HG03432 (cell line): ENCODE measurements at regions not wholly inside any gene's neighbourhood (a gene's known extent, or its start where the extent isn't known, plus 50 kb on each side); places are given as distances from the start of the nearest gene placed in this dataset.
"Not testable (repeated sequence)": the region's sequence is repeated elsewhere in the genome, so short reads cannot be mapped to it uniquely, and the experiment has no call there.

ENCODE experiments used
- ATAC-seq: cut with Tn5 transposase; IDR thresholded peaks from one replicate; pipeline ENCODE4 v1.9.1; 2021; ENCODE audit warnings: mild to moderate bottlenecking, moderate library complexity; ENCODE audit not compliant: unreplicated experiment

DNA sequence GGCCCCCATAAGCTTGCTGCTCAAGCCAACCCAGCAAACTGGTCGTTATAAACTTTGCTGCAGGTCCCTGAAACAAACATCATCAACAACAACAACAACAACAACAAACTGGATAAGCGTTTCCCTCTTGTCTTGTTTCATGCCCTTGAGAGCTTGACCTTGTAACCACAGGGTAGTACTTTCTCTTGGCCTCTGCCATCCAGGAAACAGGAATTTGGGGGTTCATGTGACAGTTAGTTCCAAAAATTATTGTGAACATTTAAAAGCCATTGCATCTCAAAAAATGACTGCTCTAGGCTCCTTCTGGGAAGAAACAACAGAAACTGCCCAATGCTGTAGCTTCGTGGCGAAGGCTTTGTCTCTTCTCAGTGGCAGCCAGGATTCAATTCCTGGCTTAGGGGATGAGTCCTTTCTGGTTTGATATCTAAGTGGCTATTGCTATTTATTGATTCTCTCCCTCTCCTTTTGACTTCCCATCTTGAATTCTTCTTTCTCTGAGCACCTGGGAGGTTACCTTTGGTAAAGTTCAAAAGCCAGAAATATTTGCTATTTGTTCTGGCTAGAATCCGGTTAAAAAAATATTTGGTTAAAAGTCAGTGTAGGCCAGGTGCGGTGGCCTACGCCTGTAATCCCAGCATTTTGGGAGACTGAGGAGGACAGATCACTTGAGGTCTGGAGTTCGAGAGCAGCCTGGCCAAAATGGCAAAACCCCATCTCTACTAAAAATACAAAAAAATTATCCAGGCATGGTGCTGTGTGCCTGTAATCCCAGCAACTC lies 52.0 kb upstream of the CPM start:
- no peak for ATAC-seq

- ATAC-seq = not testable (repeated sequence)
Observed at GRCh38 chr12:68997526-68997925, 64.6 kb upstream of the CPM start.

- ATAC-seq = no peak
Observed at GRCh38 chr12:68998041-68998440, 65.1 kb upstream of the CPM start.

- no peak for ATAC-seq
Observed at GRCh38 chr12:69000074-69000473, 67.1 kb upstream of the CPM start.

- no peak for ATAC-seq
Observed at GRCh38 chr12:69000540-69001243, 67.7 kb upstream of the CPM start.

DNA sequence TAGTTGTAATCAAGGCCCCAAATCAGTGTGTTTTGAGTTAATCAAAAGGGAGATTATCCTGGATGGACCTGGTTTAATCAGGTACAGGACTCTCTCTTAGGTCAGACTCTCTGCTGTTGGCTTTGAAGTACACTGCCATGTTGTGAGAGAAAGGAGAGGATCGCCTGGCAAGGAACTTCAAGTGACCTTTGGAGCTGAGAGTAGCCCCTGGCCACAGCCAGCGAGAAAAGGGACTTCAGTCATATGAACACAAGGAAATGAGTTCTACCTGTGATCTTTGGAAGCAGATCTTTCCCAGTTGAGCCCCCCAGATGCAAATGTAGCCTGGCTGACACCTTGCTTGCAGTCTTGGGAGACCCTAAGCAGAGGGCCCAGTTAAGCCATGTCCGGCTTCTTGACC lies 68.3 kb upstream of the CPM start:
- ATAC-seq = no peak

GRCh38 chr12:69002969-69003368 lies 70.0 kb upstream of the CPM start:
- no peak for ATAC-seq

- no peak for ATAC-seq
Observed at GRCh38 chr12:69003991-69004390, 71.0 kb upstream of the CPM start.

- ATAC-seq = no peak
Observed at GRCh38 chr12:69007101-69007854, 74.3 kb upstream of the CPM start.

DNA sequence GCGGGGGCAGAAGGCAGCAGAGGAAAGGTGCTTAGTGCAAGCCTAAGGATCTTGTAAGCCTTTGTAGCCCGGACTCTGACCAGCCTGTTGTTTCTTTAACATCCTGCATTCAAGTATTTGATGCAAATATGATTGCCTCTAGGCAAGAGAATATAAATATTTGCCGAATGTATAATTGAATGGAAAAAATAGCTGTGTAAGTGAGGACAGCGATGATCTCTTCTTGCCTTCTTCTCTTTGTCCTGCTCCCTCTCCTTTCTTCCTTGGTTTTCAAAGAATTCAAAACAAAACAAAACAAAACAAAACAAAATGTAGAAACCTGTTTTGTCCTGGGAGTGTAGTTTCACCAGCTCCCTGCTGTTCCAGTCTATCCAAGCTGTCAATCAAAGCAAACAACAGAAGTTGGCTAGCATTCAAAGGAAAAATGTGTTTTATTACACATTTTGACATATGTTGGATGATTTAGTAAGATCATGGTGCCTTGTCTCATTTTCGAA lies 74.9 kb upstream of the CPM start:
- ATAC-seq = no peak

- no peak for ATAC-seq
Observed at GRCh38 chr12:69008520-69008919, 75.5 kb upstream of the CPM start.

DNA sequence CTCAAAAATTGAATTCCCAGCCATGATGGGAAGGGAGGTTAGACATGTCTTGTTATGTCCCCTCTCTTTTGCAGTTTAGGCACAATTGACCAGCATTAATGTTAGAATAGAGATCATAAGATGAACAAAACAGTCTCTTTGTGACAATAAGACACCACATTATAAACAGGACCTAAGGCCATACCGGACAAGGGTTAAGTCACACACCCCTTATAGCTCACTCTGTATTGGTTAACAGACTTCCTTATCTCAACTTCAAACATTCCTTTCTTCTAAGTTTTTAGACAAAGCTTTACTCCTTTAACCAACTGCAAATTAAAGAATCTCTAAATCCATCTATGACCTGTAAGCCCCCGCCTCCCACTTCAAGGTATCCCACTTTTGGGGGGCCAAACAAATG lies 81.1 kb upstream of the CPM start:
- ATAC-seq = no peak

- no peak for ATAC-seq
Observed at GRCh38 chr12:69015017-69015416, 82.0 kb upstream of the CPM start.

- no peak for ATAC-seq
Observed at GRCh38 chr12:69015831-69016230, 82.9 kb upstream of the CPM start.

GRCh38 chr12:69019082-69019481 lies 86.1 kb upstream of the CPM start:
- no peak for ATAC-seq

DNA sequence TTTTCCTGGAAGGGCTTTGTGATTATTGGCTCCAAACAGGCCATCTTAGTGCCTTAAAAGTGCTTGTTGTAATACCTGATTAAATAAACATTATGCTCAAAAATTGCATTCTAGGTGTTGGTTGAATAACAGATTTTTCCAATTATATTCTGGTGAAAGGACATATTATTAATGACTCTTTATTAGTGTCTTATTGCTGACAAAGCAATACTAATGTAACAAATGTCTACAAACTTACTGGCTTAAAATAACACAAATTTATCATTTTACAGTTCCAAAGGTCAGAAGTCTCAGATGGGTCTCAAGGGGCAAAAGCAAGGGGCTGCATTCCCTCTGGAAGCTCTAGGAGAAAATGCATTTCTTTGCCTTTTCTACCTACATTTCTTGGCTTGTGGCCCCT lies 86.9 kb upstream of the CPM start:
- ATAC-seq = no peak

DNA sequence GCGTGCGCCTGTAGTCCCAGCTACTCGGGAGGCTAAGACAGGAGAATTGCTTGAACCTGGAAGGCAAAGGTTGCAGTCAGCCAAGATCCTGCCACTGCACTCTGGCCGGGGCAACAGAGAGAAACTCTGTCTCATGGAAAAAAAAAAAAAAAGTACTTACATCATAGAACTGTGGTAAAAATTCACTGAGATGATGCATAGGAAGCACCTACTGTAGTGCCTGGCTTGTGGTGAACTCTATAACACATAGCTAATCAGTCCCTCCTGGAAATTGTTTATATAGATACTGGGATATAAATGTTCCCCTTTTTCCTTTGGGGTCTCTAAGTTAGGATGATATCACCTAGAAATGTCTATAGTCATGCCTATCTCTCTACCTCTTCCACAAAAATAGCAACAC lies 89.7 kb upstream of the CPM start:
- no peak for ATAC-seq

DNA sequence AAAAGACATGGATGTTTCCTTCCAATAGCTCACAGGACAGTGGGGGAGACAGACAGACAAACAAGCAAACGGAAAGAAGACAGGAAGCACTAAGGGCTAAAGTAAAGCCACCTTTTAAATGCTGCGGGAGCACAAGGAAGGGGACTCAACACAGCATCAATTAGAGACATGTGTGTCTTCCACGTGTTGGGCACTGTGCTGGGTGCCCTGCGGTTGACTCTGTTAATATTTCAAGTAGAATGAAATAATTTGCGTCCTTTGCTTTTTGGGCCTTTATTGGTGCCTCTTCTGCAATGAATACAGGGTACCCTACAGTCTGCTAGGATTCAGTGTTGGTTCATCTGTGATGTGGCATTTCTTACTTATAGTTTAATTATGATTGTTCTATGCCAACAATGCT lies 90.9 kb upstream of the CPM start:
- no peak for ATAC-seq

- ATAC-seq = no peak
Observed at GRCh38 chr12:69024413-69024812, 91.4 kb upstream of the CPM start.

DNA sequence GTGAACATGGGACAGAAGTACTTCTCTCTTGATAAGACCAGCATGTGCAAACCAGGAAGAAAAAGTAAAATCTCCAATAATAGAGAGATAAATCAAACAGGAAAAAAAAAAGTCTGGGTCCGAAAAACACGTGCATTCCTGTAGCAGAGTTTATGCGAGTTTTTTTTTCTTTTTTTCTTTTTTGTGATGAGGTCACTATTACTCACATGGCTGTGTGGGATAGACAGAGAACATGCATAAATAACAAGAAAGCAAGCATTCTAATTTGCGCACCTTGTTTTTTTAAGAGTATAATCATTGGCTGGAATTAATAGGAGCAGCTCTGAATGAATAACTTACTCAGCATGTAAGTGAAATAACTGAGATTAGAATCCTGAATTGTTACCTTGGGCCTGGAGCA lies 91.9 kb upstream of the CPM start:
- no peak for ATAC-seq

GRCh38 chr12:69026336-69026735 lies 93.4 kb upstream of the CPM start:
- ATAC-seq = no peak

GRCh38 chr12:69027411-69027881 lies 94.5 kb upstream of the CPM start:
- no peak for ATAC-seq
